GM11168 (cell line): ENCODE measurements at regions not wholly inside any gene's neighbourhood (a gene's known extent, or its start where the extent isn't known, plus 50 kb on each side); places are given as distances from the start of the nearest gene placed in this dataset.

Experiments used
- in situ Hi-C: fragments of 300-500 bp; cut with MboI; formaldehyde crosslinking; loops from one replicate; pipeline ENCODE4 v1.12.0; 2022; ENCODE audit warnings: low sequenced_read_pairs; ENCODE audit not compliant: unreplicated experiment

DNA sequence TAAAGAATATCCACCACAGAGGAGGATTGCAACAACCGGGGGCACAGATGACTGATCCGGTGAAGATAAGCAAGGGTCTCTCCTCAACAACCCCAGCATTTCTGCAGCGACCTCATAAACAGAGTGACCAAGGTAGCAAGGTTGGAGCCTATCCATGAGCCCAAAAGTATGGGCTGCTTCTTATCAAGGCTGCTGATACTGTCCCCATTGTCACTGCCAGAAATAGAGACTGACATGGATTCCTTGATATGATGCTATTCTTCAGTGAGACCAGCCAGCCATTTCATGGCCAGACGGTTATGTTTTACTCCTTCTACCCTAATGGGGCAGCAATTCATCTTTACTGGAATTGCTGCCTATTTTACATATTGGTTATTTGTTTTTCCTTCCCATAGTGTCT, 61.9 kb upstream of the ARHGAP5 start:
- in situ Hi-C loops: no loop called here

DNA sequence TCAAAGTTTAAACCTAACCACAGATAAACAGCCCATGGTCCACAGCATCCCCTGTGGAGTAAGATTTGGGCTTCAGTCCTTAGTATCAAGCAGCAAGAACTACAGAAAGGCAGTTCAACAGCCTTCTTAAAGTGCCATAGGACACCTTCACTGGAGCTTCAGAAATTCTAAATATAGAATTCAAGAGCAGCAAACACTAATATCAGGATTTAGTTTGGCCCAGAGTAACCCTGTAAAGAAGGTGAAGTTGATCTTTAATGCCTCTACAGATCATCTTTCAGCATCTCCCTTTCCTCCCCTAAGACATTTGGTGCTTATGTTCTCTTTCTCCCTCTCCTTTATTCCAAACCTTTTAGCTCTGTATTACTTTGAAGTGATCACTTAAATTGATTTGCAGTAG, 59.5 kb upstream of the ARHGAP5 start:
- in situ Hi-C loops: no loop called here

- in situ Hi-C loops: no loop called here
These were observed 58.6 kb upstream of the ARHGAP5 start for GRCh38 chr14:32018391-32019092.

GRCh38 chr14:32019276-32019675, 57.8 kb upstream of the ARHGAP5 start:
- in situ Hi-C loops: no loop called here

DNA sequence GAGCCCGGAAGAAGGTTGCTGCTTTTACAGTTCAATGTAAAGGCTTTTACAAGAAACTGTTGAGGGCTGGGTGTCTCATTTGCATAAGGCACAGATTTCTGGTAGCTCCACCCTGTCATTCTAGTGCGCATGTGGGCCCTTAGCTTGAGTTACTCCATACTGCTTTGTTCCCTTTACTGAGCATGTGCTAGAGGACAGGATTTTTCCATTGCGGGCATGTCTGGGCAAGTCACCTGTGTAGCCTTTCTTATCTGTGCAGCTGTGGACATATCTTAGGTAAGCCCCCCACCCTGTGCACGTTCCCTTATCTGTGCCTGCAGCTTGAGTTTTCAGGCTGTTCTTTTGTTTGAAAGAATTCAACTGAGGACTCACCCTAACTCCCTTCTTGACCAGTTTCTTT, 56.2 kb upstream of the ARHGAP5 start:
- in situ Hi-C loops: no loop called here

- in situ Hi-C loops: no loop called here
These were observed 55.8 kb upstream of the ARHGAP5 start for GRCh38 chr14:32021341-32021740.

- in situ Hi-C loops: no loop called here
These were observed 54.6 kb upstream of the ARHGAP5 start for GRCh38 chr14:32022525-32022924.

DNA sequence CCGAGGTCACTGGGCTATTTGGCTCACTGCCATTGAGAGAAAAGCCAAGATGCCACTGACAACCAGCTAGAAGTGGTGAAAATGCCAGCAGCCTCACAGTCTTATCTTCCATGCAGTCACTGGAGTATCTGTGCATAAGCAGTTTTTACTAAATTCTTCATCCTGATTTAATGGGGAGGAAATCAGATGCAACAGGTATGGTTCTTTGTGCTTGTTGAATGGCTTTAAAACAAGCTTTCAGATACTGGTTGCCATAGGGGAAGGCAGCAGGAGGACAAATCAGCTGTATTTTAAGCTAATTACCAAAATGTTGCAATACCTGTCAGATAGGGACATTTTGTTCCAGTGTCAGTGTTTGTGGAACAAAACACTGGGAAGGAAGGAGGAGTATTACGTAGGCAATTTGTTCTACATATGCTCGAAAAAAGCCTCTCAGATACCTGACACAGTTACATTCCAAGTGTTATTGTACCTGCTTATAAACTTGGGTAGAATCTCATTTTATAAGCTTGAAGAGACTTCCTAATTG, 54.1 kb upstream of the ARHGAP5 start:
- in situ Hi-C loops: no loop called here

DNA sequence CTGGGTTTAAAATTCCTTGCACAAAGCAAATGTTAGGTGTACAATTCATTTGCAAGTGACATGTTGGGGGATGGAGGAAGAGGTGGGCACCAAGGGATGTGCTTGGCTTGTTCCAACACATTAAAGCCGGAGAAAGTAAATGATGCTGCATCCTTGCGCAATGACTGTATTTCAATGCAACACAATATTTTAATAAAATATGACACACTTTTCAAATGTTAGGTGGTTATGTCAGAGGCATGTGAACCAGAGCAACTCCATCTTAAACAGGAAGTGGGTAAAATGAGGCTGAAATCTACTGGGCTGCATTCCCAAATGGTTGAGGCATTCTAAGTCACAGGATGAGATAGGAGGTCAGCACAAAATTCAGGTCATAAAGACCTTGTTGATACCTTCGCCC, 53.6 kb upstream of the ARHGAP5 start:
- in situ Hi-C loops: no loop called here

- in situ Hi-C loops: no loop called here
These were observed 49.7 kb upstream of the ARHGAP5 start for GRCh38 chr14:32027255-32027939.
